PC-9 (cell line): ENCODE measurements at regions not wholly inside any gene's neighbourhood (a gene's known extent, or its start where the extent isn't known, plus 50 kb on each side); places are given as distances from the start of the nearest gene placed in this dataset.

Experiments
- BruUV-seq: library from RNA; stranded (reverse); fragments of 400-500 nt; replicated peaks from 2 replicates; lab custom pipeline; 2021; lab: Mats Ljungman, UMichigan
- CTCF ChIA-PET: fragments of 300-600 bp; sonication (Branson Sonifier 250); formaldehyde crosslinking; loops from one replicate; lab custom pipeline; 2022; ENCODE audit warnings: antibody characterized with exemption; lab: Charles Lee
- POLR2A ChIA-PET: fragments of 300-600 bp; sonication (Branson Sonifier 250); formaldehyde crosslinking; loops from one replicate; lab custom pipeline; 2022; ENCODE audit warnings: antibody characterized with exemption; ENCODE audit not compliant: unreplicated experiment; lab: Charles Lee
- DNase-seq, 2 experiments: peaks; one replicate each; pipeline versions ENCODE4 v3.0.0 to v3.0.0-alpha.2; 2015 to 2022; ENCODE audit warnings: mixed read lengths in 1 of 2
- H2AFZ ChIP-seq: fragments of 200-600 bp; sonication (generic); 2 replicates; pipeline ENCODE4 v1.8.1; 2017; ENCODE audit warnings: antibody characterized with exemption
- H3F3A ChIP-seq: fragments of 200-600 bp; sonication (generic); 2 replicates; pipeline ENCODE4 v1.8.1; 2017; ENCODE audit warnings: antibody characterized with exemption, mild to moderate bottlenecking, low read depth; ENCODE audit not compliant: insufficient read depth
- H3K27ac ChIP-seq: fragments of 200-600 bp; sonication (generic); 2 replicates; pipeline ENCODE4 v1.6.1; 2016; ENCODE audit warnings: mixed run types
- H3K27me3 ChIP-seq: fragments of 200-600 bp; sonication (generic); 2 replicates; pipeline ENCODE4 v1.6.1; 2016; ENCODE audit warnings: low read depth, mixed run types; ENCODE audit not compliant: insufficient read depth
- H3K36me3 ChIP-seq: fragments of 200-600 bp; sonication (generic); 2 replicates; pipeline ENCODE4 v1.6.1; 2016; ENCODE audit warnings: low read depth, mixed run types
- H3K4me1 ChIP-seq: fragments of 200-600 bp; sonication (generic); replicated peaks from 2 replicates; pipeline ENCODE4 v1.6.1; 2016; ENCODE audit warnings: mixed run types; ENCODE audit not compliant: insufficient read depth
- H3K4me2 ChIP-seq: fragments of 200-600 bp; sonication (generic); 2 replicates; pipeline ENCODE4 v1.6.1; 2017; ENCODE audit warnings: mixed run types
- H3K4me3 ChIP-seq: fragments of 200-600 bp; sonication (generic); 2 replicates; pipeline ENCODE4 v1.6.1; 2016; ENCODE audit warnings: mixed run types
- H3K79me2 ChIP-seq: fragments of 200-600 bp; sonication (generic); 2 replicates; pipeline ENCODE4 v1.6.1; 2017; ENCODE audit warnings: low read depth, mixed run types
- H3K9me2 ChIP-seq: fragments of 200-600 bp; sonication (generic); 2 replicates; pipeline ENCODE4 v1.8.1; 2017; ENCODE audit warnings: mild to moderate bottlenecking; ENCODE audit not compliant: insufficient read depth
- H3K9me3 ChIP-seq: fragments of 200-600 bp; sonication (generic); 2 replicates; pipeline ENCODE4 v1.8.1; 2016; ENCODE audit warnings: low read depth; ENCODE audit not compliant: insufficient read depth
- H4K20me1 ChIP-seq: fragments of 200-600 bp; sonication (generic); 2 replicates; pipeline ENCODE4 v1.8.1; 2017; ENCODE audit not compliant: insufficient read depth
- EZH2 ChIP-seq: fragments of 200-600 bp; sonication (generic); IDR thresholded peaks from 2 replicates; pipeline ENCODE4 v1.8.0; 2017; ENCODE audit warnings: antibody characterized with exemption, low read depth
- intact Hi-C: fragments of 100-400 bp; cut with micrococcal nuclease; formaldehyde crosslinking; loops from one replicate; pipeline ENCODE4 v1.10.0; 2022; ENCODE audit not compliant: unreplicated experiment
- TF ChIP-seq, protein P1 (sequence below): fragments of 200-600 bp; sonication (generic); conservative IDR thresholded peaks from 2 replicates; pipeline ENCODE4 v1.6.1; 2017; ENCODE audit warnings: mixed run types, antibody characterized with exemption, mild to moderate bottlenecking, moderate library complexity

DNA sequence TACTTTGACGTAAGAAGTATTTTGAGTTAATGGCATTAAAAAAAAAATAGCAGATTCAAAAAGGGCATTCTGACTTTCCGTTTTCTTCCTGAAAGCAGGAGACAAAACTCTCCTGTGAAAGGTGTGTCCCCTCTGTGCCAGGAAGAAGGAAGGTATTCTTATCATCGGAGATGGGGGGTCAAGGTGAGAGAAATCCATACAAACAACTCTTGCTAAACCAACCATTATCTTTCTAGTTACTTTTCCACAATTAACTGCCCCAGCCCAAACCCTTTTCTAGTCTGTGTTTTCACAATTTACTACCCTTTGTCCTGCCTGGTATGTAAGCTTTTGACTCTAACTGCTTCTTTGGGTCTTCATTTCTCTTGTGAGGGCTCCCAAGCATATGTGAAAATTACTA is 717.3 kb downstream of the EPM2A start:
- Histone ChIP-seq H3K36me3 (no peaks in the 10 kb centered on the region), H3K4me3 (no peak overlapping the region), H3K9me2 (no peaks in the 10 kb centered on the region), H3K79me2 (no peaks in the 10 kb centered on the region), H4K20me1 (no peaks in the 10 kb centered on the region), H3K9me3 (no peaks in the 10 kb centered on the region), H3K27me3 (no peaks in the 10 kb centered on the region), H2AFZ (no peak overlapping the region), H3F3A (peaks cover 5% of the 10 kb centered on the region; the same call in 1 of the 2 replicates), H3K27ac (no peak overlapping the region), H3K4me1 (peaks cover 15% of the 10 kb centered on the region), H3K4me2 (no peak overlapping the region)
- DNase-seq: no peak
- BruUV-seq: no TSS peak
- intact Hi-C loops: no loop called here
- TF ChIP-seq, protein P1, sequence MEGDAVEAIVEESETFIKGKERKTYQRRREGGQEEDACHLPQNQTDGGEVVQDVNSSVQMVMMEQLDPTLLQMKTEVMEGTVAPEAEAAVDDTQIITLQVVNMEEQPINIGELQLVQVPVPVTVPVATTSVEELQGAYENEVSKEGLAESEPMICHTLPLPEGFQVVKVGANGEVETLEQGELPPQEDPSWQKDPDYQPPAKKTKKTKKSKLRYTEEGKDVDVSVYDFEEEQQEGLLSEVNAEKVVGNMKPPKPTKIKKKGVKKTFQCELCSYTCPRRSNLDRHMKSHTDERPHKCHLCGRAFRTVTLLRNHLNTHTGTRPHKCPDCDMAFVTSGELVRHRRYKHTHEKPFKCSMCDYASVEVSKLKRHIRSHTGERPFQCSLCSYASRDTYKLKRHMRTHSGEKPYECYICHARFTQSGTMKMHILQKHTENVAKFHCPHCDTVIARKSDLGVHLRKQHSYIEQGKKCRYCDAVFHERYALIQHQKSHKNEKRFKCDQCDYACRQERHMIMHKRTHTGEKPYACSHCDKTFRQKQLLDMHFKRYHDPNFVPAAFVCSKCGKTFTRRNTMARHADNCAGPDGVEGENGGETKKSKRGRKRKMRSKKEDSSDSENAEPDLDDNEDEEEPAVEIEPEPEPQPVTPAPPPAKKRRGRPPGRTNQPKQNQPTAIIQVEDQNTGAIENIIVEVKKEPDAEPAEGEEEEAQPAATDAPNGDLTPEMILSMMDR: no peak
- TF ChIP-seq EZH2: no peak
- CTCF ChIA-PET: no interaction called here
- POLR2A ChIA-PET: no interaction called here

GRCh38 chr6:145020114-145020513 is 715.2 kb downstream of the EPM2A start:
- no TSS peak for BruUV-seq
- intact Hi-C loops: loop anchor here (10.0 kb wide), 2 partner anchors 225 to 925 kb away; partner anchors contain the start of gene SF3B5
- Histone ChIP-seq H3K27me3 (no peaks in the 10 kb centered on the region), H3K79me2 (no peaks in the 10 kb centered on the region), H3K4me1 (peaks cover 12% of the 10 kb centered on the region), H3K9me2 (0 out of 2 replicates have a peak, but pooled peaks cover 4% of the 10 kb centered on the region), H3K4me2 (no peak overlapping the region), H3K36me3 (no peaks in the 10 kb centered on the region), H2AFZ (no peak overlapping the region), H4K20me1 (no peaks in the 10 kb centered on the region), H3F3A (peaks cover 5% of the 10 kb centered on the region; the same call in 1 of the 2 replicates), H3K9me3 (no peaks in the 10 kb centered on the region), H3K27ac (no peak overlapping the region), H3K4me3 (no peak overlapping the region)
- no peak for DNase-seq
- ChIA-PET CTCF (no interaction called here), POLR2A (no interaction called here)
- TF ChIP-seq, protein P1: no peak
- TF ChIP-seq EZH2: no peak

DNA sequence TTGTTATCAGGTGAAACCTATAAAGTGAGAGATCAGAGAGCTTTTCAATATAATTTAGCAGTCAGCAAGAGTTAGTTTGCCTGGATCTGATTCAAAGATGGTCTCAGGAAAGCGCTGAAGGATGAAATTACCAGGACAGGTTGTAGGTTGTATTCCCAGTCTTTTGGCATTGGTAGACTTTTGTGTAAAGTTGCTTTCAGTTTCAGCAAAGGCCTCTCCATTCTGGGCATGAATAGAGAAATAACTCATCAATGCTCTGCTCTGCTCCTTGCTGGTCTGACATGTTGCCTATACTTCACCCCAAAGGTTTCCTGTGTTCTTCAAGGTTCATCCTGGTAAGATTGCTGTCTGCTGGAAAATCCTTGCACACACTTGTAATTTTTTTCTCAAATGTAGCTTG is 714.8 kb downstream of the EPM2A start:
- 0 out of 2 replicates have a peak, but pooled peaks cover 4% of the 10 kb centered on the region for H3K9me2 ChIP-seq
- POLR2A ChIA-PET: no interaction called here
- H3K4me1 ChIP-seq: peaks cover 7% of the 10 kb centered on the region
- H3K27me3 ChIP-seq: no peaks in the 10 kb centered on the region
- H3K27ac ChIP-seq: no peak overlapping the region
- no peaks in the 10 kb centered on the region for H3K79me2 ChIP-seq
- H2AFZ ChIP-seq: no peak overlapping the region
- BruUV-seq: no TSS peak
- no peak overlapping the region for H3K4me2 ChIP-seq
- H3K4me3 ChIP-seq: no peak overlapping the region
- DNase-seq: no peak
- CTCF ChIA-PET: no interaction called here
- no peaks in the 10 kb centered on the region for H3K36me3 ChIP-seq
- intact Hi-C loops: loop anchor here (10.0 kb wide), 2 partner anchors 226 to 926 kb away; partner anchors contain the start of gene SF3B5
- no peaks in the 10 kb centered on the region for H3K9me3 ChIP-seq
- TF ChIP-seq, protein P1: no peak
- TF ChIP-seq EZH2: no peak
- H3F3A ChIP-seq: peaks cover 3% of the 10 kb centered on the region; the same call in 1 of the 2 replicates
- no peaks in the 10 kb centered on the region for H4K20me1 ChIP-seq
